ENCODE measurements at regions not wholly inside any gene's neighbourhood (a gene's known extent, or its start where the extent isn't known, plus 50 kb on each side); places are given as distances from the start of the nearest gene placed in this dataset.

- TF ChIP-seq, protein P1, sequence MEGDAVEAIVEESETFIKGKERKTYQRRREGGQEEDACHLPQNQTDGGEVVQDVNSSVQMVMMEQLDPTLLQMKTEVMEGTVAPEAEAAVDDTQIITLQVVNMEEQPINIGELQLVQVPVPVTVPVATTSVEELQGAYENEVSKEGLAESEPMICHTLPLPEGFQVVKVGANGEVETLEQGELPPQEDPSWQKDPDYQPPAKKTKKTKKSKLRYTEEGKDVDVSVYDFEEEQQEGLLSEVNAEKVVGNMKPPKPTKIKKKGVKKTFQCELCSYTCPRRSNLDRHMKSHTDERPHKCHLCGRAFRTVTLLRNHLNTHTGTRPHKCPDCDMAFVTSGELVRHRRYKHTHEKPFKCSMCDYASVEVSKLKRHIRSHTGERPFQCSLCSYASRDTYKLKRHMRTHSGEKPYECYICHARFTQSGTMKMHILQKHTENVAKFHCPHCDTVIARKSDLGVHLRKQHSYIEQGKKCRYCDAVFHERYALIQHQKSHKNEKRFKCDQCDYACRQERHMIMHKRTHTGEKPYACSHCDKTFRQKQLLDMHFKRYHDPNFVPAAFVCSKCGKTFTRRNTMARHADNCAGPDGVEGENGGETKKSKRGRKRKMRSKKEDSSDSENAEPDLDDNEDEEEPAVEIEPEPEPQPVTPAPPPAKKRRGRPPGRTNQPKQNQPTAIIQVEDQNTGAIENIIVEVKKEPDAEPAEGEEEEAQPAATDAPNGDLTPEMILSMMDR (conservative IDR thresholded peaks at IDR 0.05; ENCODE audit: low read depth, low read length): no peak
- TF ChIP-seq FOS (IDR thresholded peaks at IDR 0.05; ENCODE audit: low read depth, low read length) (no peak), MAFK (IDR thresholded peaks at IDR 0.05; ENCODE audit: low read depth, low read length) (no peak)
These were observed 209.6 kb upstream of the RTL1 start for GRCh38 chr14:101113108-101113612.
